NOMO-1 treated with DMSO at 0.1 percent for 48 hours (cell line): ENCODE measurements at regions not wholly inside any gene's neighbourhood (a gene's known extent, or its start where the extent isn't known, plus 50 kb on each side); places are given as distances from the start of the nearest gene placed in this dataset.

Experiments
- DNase-seq: peaks from one replicate; lab custom pipeline; 2025; ENCODE audit not compliant: unreplicated experiment; lab: John Stamatoyannopoulos, UW

DNA sequence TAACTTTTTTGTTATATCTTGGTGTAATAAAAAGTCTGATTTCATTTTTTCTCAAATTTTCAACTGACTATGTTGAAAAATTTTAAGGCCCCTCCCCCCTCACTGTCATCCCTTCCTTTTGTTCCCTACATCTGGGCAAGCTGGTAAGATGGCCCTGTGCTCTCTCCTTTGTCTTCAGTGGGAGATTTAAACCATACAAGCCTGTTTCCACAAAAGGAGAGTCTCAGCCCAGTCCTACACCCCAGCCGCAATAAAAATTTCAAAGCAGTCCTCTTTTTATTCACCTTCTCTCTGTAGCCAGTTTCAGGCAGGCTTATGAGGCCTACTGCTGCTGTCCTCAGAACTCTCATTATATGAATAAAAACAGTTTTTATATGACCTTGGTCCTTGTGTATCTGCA is 630.5 kb downstream of the CBLN2 start:
- DNase-seq = no peak

DNA sequence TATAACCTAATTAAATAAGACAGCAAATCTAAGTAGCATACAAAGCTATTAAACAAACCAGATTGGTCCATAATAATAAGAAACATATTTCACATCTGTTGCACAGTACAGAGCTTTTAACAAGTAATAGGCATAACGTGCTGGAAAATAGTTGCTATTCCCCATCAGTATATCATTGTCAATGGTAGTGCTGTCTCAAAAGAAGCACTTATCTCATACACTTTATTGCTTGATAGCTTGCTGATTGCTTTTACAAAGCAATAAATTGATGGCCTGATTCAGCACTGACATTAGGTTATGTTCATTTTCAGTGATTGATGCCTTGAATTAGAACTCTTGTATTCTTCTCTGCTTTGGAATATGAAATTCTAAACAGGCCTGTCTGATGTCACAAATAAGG is 641.7 kb downstream of the CBLN2 start:
- no peak for DNase-seq

DNA sequence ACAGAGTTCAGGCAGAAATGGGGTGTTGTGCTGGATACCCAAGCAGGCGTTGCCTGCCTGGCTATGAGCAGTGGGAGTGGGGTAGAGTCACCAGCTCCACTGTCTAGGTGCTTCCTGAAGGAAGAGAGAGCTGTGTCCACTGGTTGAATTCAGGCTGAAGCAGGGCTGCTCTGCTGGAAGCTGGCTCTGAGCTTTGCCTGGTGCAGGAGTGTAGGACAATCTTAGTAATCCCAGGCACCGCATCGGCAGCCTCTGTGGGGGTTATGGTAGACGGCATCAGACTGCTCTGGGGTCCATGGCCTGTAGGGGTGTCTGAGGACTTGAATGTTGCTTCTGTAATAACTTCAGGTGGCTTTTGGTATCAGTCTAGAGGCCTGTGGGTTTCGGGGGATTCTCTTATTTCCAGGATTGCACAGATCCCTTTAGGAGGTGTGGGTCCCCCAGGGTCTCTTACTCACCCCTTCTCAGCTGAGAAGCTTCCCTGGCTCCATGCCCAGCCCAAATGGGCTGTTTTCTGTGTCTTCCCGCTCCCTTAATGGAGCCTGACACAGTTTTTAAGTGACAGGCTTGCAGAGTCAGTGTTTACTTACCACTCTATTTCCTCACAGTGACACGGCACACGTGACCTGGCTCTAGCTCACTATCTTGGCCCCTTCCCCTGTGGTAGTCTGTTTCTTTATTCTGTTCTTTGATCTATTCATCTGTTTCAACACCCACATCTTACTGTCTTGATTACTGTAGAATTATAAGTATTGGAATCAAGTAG is 644.3 kb downstream of the CBLN2 start:
- no peak for DNase-seq

DNA sequence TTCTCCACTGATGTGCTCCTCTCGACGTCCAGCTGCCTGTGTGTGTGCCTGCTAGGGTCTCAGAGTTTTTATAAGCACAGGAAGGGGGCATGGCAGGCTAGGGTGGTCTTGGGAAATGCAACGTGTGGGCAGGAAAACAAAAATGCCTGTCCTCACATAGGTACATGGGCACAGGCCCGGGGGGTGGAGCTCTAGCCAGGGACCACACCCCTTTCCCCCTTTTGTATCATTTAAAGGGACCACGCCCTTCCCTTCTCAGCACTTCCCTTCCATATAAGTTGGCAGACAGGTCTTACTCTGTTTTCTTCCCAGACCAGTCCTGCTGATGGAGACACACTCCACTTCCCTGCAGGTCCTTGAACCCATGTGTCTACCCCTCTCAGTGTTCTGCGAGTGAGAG is 645.0 kb downstream of the CBLN2 start:
- no peak for DNase-seq

DNA sequence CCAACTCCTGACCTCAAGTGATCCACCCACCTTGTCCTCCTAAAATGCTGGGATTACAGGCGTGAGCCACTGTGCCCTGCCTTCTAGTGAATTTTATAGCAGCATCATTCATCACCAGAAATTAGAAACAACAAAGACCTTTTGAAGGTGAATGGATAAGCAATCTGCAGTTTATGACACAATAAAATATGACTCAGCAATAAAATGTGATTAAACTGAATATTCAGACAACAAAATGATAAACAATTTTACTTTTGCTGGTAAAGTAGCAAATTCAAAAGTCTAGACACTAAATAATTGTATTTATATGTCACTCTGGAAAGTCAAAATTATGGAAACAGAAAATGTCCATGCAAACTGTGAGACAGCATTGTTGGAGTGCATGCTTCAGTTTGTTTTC is 656.6 kb downstream of the CBLN2 start:
- no peak for DNase-seq

DNA sequence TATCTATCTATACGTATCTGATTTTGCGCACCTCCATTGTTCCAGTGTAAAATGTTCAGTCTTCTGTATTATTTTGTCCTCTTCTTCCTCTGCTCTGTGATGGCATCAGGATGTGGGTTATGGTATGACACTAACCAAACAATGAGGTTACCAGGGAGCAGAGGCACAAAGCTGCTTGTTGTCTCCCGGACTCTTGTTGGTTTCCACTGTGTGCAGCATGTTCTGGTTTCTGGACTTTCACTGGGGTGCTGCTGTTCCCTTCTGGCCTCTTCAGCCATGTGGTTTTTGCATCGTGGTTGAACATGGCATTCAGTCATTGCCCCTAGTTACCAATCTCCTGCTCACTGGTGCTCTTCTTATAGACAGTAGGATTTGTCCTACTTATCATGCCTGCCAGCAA is 665.9 kb downstream of the CBLN2 start:
- no peak for DNase-seq

DNA sequence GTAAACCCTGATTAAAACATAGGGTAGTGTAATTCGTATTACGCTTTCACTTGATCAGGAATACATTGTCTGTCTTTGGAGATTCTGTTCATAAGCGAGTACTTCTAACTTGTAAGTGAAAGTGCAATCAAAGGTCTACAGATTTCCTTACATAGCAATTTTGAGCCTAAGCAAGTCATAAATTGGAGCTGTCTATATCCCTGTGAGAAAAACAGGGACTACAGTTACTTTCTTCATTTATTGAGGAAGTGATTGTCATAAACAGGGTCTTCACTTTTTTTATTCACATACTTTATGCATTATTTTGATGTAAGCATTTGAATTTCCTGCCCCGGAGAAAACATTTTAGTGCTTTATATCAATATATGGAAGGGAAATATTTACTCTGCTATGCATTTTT is 670.4 kb downstream of the CBLN2 start:
- no peak for DNase-seq

DNA sequence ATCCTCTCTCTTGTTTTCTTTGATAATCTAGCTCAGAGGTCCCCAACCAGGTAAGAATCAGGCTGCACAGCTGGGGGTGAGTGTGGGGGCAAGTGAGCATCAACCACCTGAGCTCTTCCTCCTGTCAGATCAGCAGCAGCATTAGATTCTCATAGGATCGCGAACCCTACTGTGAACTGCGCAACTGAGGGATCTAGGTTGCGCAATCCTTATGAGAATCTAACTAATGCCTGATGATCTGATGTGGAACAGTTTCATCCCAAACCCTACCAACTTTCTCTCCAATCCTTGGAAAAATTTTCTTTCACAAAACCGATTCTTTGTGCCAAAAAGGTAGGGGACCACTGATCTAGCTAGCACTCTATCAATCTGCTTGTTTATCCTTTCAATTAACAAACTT is 678.3 kb downstream of the CBLN2 start:
- DNase-seq = no peak

DNA sequence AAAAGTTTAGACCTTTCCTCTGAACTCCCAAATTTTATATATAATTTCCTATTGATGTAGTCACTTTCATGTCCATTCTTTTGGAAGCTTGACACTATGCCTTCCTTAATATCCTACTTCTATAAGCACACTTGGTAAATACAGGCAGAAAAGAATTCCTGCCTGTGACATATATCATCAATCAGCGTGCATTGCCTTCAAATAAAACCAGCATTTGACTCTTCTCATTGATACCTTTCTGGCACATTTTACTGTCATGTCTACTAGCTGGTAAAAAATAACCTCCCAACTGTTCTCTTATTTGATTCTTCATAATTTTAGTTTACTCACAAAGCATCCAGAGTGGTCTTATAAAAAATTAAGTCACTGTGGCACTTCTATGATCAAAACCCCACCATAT is 693.5 kb downstream of the CBLN2 start:
- DNase-seq = no peak

DNA sequence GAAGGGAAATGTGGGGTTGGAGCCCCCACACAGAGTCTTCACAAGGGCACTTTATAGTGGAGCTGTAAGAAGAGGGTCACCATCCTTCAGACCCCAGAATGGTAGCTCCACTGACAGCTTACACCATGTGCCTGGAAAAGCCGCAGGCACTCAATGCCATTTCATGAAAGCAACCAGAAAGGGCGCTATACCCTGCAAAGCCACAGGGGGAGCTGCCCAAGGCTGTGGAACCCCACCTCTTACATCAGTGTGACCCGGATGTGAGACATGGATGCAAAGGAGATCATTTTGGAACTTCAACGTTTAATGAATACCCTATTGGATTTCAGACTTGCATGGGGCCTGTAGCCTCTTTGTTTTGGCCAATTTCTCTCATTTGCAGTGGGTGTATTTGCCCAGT is 694.7 kb downstream of the CBLN2 start:
- DNase-seq = no peak

DNA sequence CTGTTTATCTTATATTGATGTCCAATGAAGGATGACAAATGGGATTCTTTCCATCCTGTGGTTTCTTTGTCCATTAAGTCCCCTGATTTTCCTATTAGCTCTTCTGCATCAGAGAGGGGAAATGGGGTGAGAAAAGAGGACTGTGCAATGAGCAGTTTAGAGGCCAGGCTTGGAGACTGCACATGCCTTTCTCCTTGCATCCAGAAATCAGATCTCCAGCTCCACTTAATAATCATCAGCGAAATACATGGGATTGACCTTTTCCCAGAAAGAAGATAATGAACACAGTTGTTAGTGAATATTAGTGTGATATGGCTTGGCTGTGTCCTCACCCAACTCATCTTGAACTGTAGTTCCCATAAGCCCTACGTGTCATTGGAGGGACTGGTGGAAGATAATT is 697.4 kb downstream of the CBLN2 start:
- DNase-seq = no peak

DNA sequence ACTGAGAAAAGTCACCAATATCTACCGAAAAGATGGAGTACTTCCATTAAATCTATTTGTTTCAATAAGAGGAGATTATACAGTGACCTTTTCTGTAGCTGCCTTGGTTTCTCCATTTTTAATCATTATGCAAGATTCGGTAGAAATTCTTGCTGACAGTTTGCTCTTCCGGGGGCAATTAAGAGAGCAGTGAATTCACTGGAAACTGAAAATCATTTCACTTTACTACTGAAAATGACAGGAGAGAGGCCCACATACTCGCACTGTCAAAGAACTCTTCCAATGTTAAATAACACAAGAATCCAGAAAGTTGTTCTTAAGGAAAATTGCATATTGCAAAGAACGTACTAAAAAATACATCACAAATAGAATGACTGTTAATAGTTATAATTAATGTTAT is 699.3 kb downstream of the CBLN2 start:
- no peak for DNase-seq

DNA sequence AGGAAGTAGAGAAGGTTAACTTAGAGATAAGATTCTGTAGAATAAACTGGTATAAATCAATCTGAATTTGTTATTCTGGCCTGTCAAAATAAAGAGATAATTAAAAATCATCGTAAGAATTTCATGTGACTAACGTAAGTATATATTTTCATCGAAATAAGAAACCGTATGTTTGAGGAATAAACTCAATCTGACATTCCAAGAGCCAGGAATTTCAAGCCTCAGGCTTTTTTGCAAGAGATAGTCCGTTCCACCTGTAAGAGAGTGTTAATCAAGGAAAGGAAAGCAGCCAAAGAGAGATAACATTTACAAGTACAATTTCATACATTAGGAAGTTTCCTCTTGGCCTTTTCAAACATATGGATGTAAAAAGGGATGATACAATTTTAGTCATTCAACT is 701.5 kb downstream of the CBLN2 start:
- DNase-seq = no peak

DNA sequence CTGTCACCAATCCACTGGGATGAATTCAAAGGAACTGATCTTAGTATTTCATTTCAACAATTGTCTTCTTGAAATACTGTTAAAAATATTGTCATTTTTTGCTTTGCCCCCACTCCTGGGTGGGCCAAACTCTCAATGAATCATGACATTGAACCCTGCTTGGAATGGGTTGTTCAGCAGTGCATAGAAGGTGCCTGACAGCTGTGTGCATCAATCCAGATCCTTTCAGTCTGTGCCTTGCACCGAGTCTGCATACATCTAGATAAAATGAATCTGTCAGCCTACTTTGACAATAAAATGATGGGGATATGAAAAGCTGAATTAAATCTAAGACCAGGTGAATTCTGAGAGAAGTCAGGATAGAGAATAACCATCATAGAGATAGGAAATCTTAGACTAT is 706.6 kb downstream of the CBLN2 start:
- no peak for DNase-seq

DNA sequence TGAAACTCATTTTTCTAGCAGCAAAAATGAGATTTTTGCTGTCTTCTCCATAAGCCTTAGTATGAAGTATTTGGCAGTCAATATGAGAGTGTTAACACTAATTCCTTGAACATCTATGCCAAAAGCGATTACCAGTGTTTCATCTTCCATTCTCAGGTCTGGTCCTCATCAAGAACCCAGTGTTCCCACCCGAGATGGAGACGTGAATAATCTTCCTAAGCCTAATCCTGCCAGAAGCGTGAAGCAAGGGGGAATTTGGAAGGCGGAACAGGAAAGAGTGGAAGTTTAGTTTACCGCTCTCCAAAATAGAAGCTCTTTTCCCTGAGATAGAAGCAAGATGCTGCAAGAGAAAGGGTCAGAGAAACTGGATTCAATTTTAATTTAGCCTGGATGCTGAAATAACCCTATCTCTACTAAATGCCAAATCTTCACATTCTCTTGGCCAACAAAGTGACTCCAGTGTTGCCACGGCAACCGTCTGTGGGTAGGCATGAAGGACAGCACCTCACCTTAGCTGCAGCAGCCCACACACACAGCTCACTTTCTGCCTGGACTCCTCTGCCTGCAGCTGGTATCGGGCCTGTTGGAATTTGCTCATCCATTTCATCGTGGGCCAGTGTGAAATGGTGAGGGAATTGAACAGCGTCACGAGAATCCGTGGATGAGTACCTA is 711.1 kb downstream of the CBLN2 start:
- DNase-seq = no peak

DNA sequence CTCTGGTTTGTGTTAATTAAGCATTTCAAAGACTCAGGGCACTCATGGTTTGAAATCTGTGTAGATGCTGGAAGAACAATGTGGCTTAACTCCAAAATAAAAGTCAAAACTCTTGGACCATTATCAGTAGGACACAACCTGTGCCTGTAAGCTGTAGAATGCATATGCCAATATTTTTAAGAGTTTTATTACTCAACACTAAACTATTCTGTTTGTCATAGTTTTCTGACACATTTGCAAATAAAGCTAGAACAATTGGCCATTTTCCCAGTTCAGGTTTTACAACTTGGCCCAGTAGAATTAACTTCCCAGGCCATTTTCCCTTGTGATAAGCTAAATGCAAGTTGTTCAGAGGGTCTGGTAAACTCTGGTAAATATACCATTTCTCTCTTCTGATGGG is 713.1 kb downstream of the CBLN2 start:
- no peak for DNase-seq

DNA sequence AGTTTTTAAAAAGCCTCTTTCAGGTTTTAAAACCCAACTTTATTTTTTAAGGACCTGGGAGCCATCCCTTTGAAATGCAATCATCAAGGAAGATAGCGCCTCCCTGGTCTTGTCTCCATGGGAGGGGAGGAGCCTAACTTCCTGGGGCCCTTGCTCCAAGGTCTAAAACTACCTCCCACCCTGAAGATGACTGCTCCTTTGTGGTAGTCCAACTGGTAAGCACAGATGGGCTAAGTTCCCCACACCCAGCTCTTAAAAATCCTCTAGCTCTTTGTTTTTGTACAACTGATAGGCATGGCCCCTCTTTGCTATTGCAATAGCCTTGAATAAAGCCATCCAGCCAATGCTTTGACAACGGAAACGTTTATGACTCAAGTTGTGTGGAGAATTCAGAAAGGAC is 716.8 kb downstream of the CBLN2 start:
- no peak for DNase-seq

DNA sequence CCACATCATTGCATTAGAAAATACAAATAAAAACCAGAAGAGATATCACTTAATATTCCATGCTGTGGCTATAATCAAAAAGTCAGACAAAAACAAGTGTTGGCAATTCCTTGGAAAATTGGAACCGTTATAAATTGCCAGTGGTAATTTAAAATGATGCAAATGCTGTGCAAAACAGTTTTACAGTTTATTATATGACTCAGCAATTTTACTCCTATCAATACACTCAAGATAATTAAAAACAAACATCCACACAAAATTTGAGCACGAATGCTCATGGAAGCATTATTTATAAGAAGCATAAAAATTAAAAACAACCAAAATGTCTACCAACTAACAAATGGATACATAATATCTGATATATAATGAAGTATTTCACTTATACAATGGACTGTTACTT is 728.8 kb downstream of the CBLN2 start:
- no peak for DNase-seq

DNA sequence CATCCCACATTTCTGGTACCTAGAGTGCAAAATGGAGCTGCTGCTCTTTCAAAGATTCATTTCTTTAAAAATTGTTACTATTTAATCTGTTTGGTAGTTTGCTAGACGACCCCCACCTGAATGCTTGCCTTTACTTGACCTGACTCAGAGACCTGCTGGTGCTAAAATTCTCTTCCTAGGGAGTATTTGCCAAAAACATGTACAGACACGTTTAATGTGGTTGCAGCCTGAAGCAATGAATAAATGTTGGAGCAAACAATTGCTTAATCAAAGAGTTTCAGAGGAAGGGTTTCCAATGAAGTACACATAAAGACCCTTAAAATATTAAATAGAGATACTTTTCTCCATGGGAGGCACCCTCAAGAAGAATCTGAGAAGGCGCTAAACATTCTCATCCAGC is 734.4 kb downstream of the CBLN2 start:
- DNase-seq = no peak

DNA sequence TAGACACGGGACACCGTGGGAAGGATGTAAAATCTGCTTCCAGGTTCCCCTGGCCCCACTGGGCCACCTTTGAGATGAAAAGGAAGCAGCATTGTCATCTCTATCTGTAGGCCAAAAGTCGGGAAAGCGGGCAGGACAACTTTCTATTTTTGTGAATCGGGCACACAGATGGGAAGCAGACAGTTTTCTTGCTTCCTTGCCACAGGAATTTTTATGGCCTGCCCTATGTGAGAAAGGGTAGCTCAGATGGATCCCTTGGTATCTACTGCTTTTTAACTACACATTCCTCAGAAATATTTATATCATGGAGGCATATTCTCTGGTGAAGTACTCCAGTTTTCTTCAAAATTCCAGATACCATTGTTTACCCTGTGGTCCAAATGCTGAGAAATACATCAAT is 735.5 kb downstream of the CBLN2 start:
- no peak for DNase-seq

DNA sequence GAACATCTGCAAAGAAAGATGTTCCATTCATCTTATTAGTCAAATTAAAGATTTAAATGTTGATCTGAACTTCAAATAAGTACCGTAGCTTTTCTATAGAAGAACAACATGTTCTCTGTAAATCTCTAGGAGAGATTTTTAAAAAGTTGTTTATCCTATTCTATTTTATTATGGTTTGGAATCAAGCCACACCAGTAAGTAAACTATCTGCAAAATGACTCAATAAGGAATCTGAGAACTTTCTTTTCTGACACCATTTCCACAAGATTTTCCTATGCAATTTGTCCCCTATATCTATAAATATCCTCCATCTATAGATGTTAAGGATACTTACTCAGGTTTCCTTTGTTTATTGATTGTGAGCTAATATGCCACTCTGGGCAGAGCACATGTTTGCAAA is 736.6 kb downstream of the CBLN2 start:
- DNase-seq = no peak

DNA sequence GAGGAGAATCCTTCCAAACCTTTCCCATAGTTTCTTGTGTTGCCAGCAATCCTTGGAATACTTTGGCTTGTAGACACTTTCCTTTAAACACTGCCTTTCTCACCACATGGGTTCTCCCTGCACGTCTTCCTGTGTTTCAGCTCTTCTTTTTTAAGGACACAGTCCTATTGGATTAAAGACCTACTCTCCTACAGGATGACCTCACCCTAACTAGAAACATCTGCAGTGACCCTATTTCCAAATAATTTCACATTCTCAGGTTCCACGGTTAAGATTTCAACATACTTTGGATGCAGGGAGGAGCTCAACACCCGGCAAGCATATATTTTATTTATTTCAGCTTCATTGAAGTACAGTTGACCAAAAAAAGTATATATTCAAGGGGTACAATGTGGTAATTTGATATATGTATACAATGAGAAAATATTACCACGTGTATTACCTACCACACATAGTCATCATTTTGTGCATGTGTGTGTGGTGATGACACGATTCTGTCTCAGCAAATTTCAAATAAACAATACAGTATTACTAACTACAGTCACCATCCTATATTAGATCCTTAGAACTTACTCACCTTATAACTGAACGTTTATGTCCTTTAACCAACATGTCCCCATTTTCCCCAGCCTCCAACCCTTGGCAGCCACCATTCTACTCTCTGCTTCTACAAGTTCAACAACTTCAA is 745.0 kb downstream of the CBLN2 start:
- no peak for DNase-seq
